ENCODE measurements at regions not wholly inside any gene's neighbourhood (a gene's known extent, or its start where the extent isn't known, plus 50 kb on each side); places are given as distances from the start of the nearest gene placed in this dataset.

- no peak for DNase-seq (ENCODE audit: low read depth)
These were observed 300.4 kb downstream of the DTWD2 start for GRCh38 chr5:118687661-118688621.

GRCh38 chr5:118687100-118687499 lies 301.2 kb downstream of the DTWD2 start:
- DNase-seq (ENCODE audit: low read depth) = no peak

- DNase-seq (ENCODE audit: low read depth) = no peak
These were observed 306.7 kb downstream of the DTWD2 start for GRCh38 chr5:118681655-118682054.

GRCh38 chr5:118679264-118679940 lies 308.9 kb downstream of the DTWD2 start:
- no peak for DNase-seq (ENCODE audit: low read depth)

GRCh38 chr5:118678746-118679145 lies 309.6 kb downstream of the DTWD2 start:
- no peak for DNase-seq (ENCODE audit: low read depth)

- no peak for DNase-seq (ENCODE audit: low read depth)
These were observed 313.1 kb downstream of the DTWD2 start for GRCh38 chr5:118675247-118675646.

GRCh38 chr5:118657576-118657975 lies 330.8 kb downstream of the DTWD2 start:
- DNase-seq (ENCODE audit: low read depth) = no peak

GRCh38 chr5:118653872-118654271 lies 334.5 kb downstream of the DTWD2 start:
- no peak for DNase-seq (ENCODE audit: low read depth)

GRCh38 chr5:118653183-118653582 lies 335.2 kb downstream of the DTWD2 start:
- DNase-seq (ENCODE audit: low read depth) = no peak

GRCh38 chr5:118651002-118651401 lies 337.3 kb downstream of the DTWD2 start:
- no peak for DNase-seq (ENCODE audit: low read depth)

GRCh38 chr5:118647587-118647986 lies 340.8 kb downstream of the DTWD2 start:
- no peak for DNase-seq (ENCODE audit: low read depth)

- DNase-seq (ENCODE audit: low read depth) = no peak
These were observed 341.4 kb downstream of the DTWD2 start for GRCh38 chr5:118646917-118647316.

GRCh38 chr5:118637947-118638670 lies 350.2 kb downstream of the DTWD2 start:
- no peak for DNase-seq (ENCODE audit: low read depth)

- no peak for DNase-seq (ENCODE audit: low read depth)
These were observed 359.5 kb downstream of the DTWD2 start for GRCh38 chr5:118628660-118629354.

- DNase-seq (ENCODE audit: low read depth) = no peak
These were observed 368.1 kb downstream of the DTWD2 start for GRCh38 chr5:118620233-118620632.

GRCh38 chr5:118619823-118620222 lies 368.5 kb downstream of the DTWD2 start:
- DNase-seq (ENCODE audit: low read depth) = no peak

GRCh38 chr5:118616281-118616680 lies 372.1 kb downstream of the DTWD2 start:
- DNase-seq (ENCODE audit: low read depth) = no peak

- no peak for DNase-seq (ENCODE audit: low read depth)
These were observed 373.5 kb downstream of the DTWD2 start for GRCh38 chr5:118614731-118615456.

GRCh38 chr5:118611332-118611945 lies 376.9 kb downstream of the DTWD2 start:
- no peak for DNase-seq (ENCODE audit: low read depth)

GRCh38 chr5:118606940-118607339 lies 381.4 kb downstream of the DTWD2 start:
- DNase-seq (ENCODE audit: low read depth) = no peak

- no peak for DNase-seq (ENCODE audit: low read depth)
These were observed 382.6 kb downstream of the DTWD2 start for GRCh38 chr5:118605761-118606160.

All from activated T-cell treated with anti-CD3 and anti-CD28 coated beads for 24 hours (primary cell).